Kidney (tissue), 13 donors: ENCODE measurements at regions not wholly inside any gene's neighbourhood (a gene's known extent, or its start where the extent isn't known, plus 50 kb on each side); places are given as distances from the start of the nearest gene placed in this dataset.

Experiments
- DNase-seq, 5 donors: peaks; one replicate each; pipeline ENCODE4 v3.0.0-alpha.2; 2013 to 2020
- FAIRE-seq: peaks from 2 replicates; lab custom pipeline; 2012; peaks lifted over from hg19 to GRCh38; lab: Jason Lieb, UNC
- H3K27ac ChIP-seq, 2 donors: one replicate each; pipeline ENCODE4 v1.7.0; 2013; ENCODE audit warnings: low read depth in 2 of 2, low read length in 2 of 2, inconsistent platforms in 1 of 2
- H3K27me3 ChIP-seq: one replicate; pipeline ENCODE4 v1.7.1; 2013; ENCODE audit warnings: low read length, inconsistent platforms; ENCODE audit not compliant: control insufficient read depth, insufficient read depth
- H3K36me3 ChIP-seq, 3 donors: one replicate each; pipeline versions ENCODE4 v1.7.0 to v1.7.1; 2013; ENCODE audit warnings: low read length in 3 of 3, control low read depth in 1 of 3, inconsistent platforms in 1 of 3; ENCODE audit not compliant: insufficient read depth in 3 of 3, control insufficient read depth in 2 of 3
- H3K4me1 ChIP-seq, 3 donors: one replicate each; pipeline versions ENCODE4 v1.7.0 to v1.7.1; 2013; ENCODE audit warnings: low read length in 3 of 3, inconsistent platforms in 1 of 3, low read depth in 1 of 3; ENCODE audit not compliant: control insufficient read depth in 2 of 3, insufficient read depth in 2 of 3
- H3K4me3 ChIP-seq, 3 donors: one replicate each; pipeline versions ENCODE4 v1.7.0 to v1.8.1; 2013; ENCODE audit warnings: low read length in 3 of 3, control low read depth in 1 of 3, inconsistent platforms in 1 of 3
- H3K9ac ChIP-seq, 3 donors: one replicate each; pipeline versions ENCODE4 v1.7.0 to v1.7.1; 2013; ENCODE audit warnings: low read length in 3 of 3, control low read depth in 1 of 3, inconsistent platforms in 1 of 3
- H3K9me3 ChIP-seq, 3 donors: one replicate each; pipeline versions ENCODE4 v1.7.0 to v1.7.1; 2013; ENCODE audit warnings: low read length in 3 of 3, control low read depth in 1 of 3, inconsistent platforms in 1 of 3; ENCODE audit not compliant: control insufficient read depth in 2 of 3, insufficient read depth in 1 of 3
- CTCF ChIP-seq: IDR thresholded peaks from 3 replicates; pipeline ENCODE4 v1.5.1; 2012; ENCODE audit warnings: mild to moderate bottlenecking, moderate library complexity, borderline replicate concordance; ENCODE audit not compliant: insufficient read depth; ENCODE audit errors: extremely low read depth
- intact Hi-C: fragments of 100-400 bp; cut with DNase I; formaldehyde crosslinking; loops from one replicate; pipeline ENCODE4 v1.11.1; 2022
- donor health status: control.
- donor health status: control.
- donor health status: control.
- donor health status: control.
- donor health status: control.
- donor health status: DM: yes; HTN: yes; CAD: no.
- donor health status: Normal renal cell carcinoma (clear cell type).

DNA sequence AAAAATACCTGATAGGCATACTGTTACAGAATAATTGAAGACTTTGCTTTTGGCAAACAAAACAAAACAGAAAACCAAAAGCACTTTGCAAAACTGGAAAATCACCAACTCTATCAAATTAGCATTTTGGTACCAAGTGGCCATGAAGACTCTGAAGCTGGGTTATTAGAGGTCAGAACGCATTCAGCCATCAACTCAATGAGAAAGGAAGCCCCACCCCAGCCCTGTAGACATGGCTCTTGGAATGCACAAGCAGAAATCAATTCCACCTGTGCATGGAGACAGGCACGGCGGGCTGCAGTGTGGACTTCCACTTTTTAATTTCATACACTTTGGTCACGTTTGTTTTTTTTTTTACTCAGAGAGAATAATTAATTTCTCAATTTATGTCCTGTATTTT is 93.6 kb upstream of the DHX15 start:
- H3K4me1 ChIP-seq: no peaks in the 10 kb centered on the region
- no peaks in the 10 kb centered on the region for H3K36me3 ChIP-seq
- TF ChIP-seq CTCF: no peak
- peaks cover 0 to 4% (median 0%) of the 10 kb centered on the region in 3 donors for H3K9me3 ChIP-seq
- H3K27me3 ChIP-seq: no peaks in the 10 kb centered on the region
- FAIRE-seq (no peak), DNase-seq (peak in 2 of 5 donors; percentile 24 to 57)
- H3K27ac ChIP-seq: no peak overlapping the region
- H3K9ac ChIP-seq: no peak overlapping the region
- intact Hi-C loops: no loop called here
- H3K4me3 ChIP-seq: no peak overlapping the region

- Histone ChIP-seq H3K9ac (no peak overlapping the region), H3K27ac (no peak overlapping the region), H3K4me1 (no peaks in the 10 kb centered on the region), H3K4me3 (no peak overlapping the region), H3K27me3 (no peaks in the 10 kb centered on the region), H3K36me3 (no peaks in the 10 kb centered on the region), H3K9me3 (peaks cover 0 to under 1% (median 0%) of the 10 kb centered on the region in 3 donors)
- DNase-seq: no peak
- TF ChIP-seq CTCF: no peak
- FAIRE-seq: no peak
- intact Hi-C loops: no loop called here
Observed at GRCh38 chr4:24680746-24681448, 96.5 kb upstream of the DHX15 start.

- no peak for FAIRE-seq
- intact Hi-C loops: no loop called here
Observed at GRCh38 chr4:24683116-24683515, 98.8 kb upstream of the DHX15 start.

More at GRCh38 chr4:24683116-24683515, 98.8 kb upstream of the DHX15 start:
- no peak for DNase-seq
- no peaks in the 10 kb centered on the region for H3K4me1 ChIP-seq
- H3K9me3 ChIP-seq: no peaks in the 10 kb centered on the region
- no peaks in the 10 kb centered on the region for H3K27me3 ChIP-seq
- H3K4me3 ChIP-seq: no peak overlapping the region
- no peaks in the 10 kb centered on the region for H3K36me3 ChIP-seq
- no peak overlapping the region for H3K27ac ChIP-seq
- TF ChIP-seq CTCF: no peak
- H3K9ac ChIP-seq: no peak overlapping the region
